ENCODE measurements at regions not wholly inside any gene's neighbourhood (a gene's known extent, or its start where the extent isn't known, plus 50 kb on each side); places are given as distances from the start of the nearest gene placed in this dataset.

- ChIA-PET CTCF (no interaction called here), POLR2A (no interaction called here)
- no peak for TF ChIP-seq SUZ12 (IDR thresholded peaks at IDR 0.05)
- TF ChIP-seq ELF4 (IDR thresholded peaks at IDR 0.05), result no peak
- TF ChIP-seq SP1 (IDR thresholded peaks at IDR 0.05), result no peak
- no peak for TF ChIP-seq FOXA1 (IDR thresholded peaks at IDR 0.05)
- TF ChIP-seq, protein P1, sequence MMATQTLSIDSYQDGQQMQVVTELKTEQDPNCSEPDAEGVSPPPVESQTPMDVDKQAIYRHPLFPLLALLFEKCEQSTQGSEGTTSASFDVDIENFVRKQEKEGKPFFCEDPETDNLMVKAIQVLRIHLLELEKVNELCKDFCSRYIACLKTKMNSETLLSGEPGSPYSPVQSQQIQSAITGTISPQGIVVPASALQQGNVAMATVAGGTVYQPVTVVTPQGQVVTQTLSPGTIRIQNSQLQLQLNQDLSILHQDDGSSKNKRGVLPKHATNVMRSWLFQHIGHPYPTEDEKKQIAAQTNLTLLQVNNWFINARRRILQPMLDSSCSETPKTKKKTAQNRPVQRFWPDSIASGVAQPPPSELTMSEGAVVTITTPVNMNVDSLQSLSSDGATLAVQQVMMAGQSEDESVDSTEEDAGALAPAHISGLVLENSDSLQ (IDR thresholded peaks at IDR 0.05), result no peak
- TF ChIP-seq NFRKB (IDR thresholded peaks at IDR 0.05), result no peak
- TF ChIP-seq CTBP1 (IDR thresholded peaks at IDR 0.05; ENCODE audit: borderline replicate concordance), result no peak
- TF ChIP-seq ZNF384 (IDR thresholded peaks at IDR 0.05), result no peak
- no peak for TF ChIP-seq BHLHE40 (IDR thresholded peaks at IDR 0.05; ENCODE audit: borderline replicate concordance)
- TF ChIP-seq L3MBTL2 (conservative IDR thresholded peaks at IDR 0.05), result no peak
- no peak for TF ChIP-seq HDGF (IDR thresholded peaks at IDR 0.05; ENCODE audit: borderline replicate concordance)
Measured at GRCh38 chr2:58376592-58376991, 135.5 kb upstream of the FANCL start.

DNA sequence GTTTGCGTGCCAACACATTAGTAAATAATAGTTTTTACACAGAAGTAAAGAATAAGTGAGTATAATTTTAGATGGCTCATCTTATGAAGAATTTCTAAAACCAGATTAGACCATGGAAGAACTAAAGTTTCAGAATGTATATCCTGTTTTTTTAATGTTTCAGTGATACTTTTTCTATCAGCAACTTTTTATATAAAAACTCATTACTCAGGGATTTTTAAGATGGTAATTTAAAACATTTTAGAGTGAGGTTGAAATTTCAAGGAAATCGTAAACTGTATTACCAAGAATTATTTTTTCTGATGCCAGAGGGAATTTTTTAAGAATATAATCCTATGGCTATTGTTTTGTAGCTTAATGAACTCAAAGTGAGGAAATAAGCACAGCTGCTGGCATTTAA, 128.5 kb upstream of the FANCL start:
- no peak for DNase-seq (ENCODE audit: extremely low spot score)
- ChIA-PET POLR2A (no interaction called here), CTCF (interaction anchor here (0.7 kb wide), 1 partner anchor 25 kb away, joined by 4 read pairs; no protein-coding TSS in a partner anchor)
- TF ChIP-seq FOXA1 (IDR thresholded peaks at IDR 0.05) (no peak), SP1 (IDR thresholded peaks at IDR 0.05) (no peak), BHLHE40 (IDR thresholded peaks at IDR 0.05; ENCODE audit: borderline replicate concordance) (no peak), ARNT (IDR thresholded peaks at IDR 0.05) (no peak), ELF4 (IDR thresholded peaks at IDR 0.05) (no peak)

More at GRCh38 chr2:58376592-58376991, 135.5 kb upstream of the FANCL start:
- DNase-seq (ENCODE audit: extremely low spot score), result no peak

DNA sequence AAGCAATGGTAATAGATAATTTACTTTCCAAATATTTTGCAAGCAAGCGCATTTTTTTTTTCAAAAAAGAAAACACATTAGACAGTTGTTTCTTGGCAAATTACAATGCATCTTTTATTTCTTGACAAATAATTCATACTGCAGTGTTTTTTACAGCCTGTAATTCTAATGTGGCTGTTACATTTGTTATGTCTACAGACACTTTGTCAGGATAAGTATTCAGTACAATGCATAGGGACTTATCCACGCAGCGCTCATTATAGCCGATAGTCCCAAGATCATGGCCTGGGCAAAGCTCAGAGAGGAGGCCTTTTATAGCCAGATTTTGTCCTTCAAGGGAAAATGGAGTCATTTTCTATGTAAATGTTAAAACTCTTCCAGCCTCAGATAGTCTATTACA, 123.0 kb upstream of the FANCL start:
- POLR2A ChIA-PET, result no interaction called here

GRCh38 chr2:58358026-58358425, 116.9 kb upstream of the FANCL start:
- ChIA-PET CTCF (no interaction called here), POLR2A (no interaction called here)
- TF ChIP-seq ARNT (IDR thresholded peaks at IDR 0.05), result no peak
- TF ChIP-seq NFRKB (IDR thresholded peaks at IDR 0.05), result no peak
- TF ChIP-seq FOXK2 (IDR thresholded peaks at IDR 0.05), result no peak
- TF ChIP-seq SP1 (IDR thresholded peaks at IDR 0.05), result no peak
- TF ChIP-seq BHLHE40 (IDR thresholded peaks at IDR 0.05; ENCODE audit: borderline replicate concordance), result no peak
- no peak for TF ChIP-seq L3MBTL2 (conservative IDR thresholded peaks at IDR 0.05)
- no peak for TF ChIP-seq LEF1 (IDR thresholded peaks at IDR 0.05; ENCODE audit: borderline replicate concordance)
- no peak for TF ChIP-seq HDGF (IDR thresholded peaks at IDR 0.05; ENCODE audit: borderline replicate concordance)
- no peak for TF ChIP-seq TARDBP (IDR thresholded peaks at IDR 0.05)
- TF ChIP-seq, protein P1 (IDR thresholded peaks at IDR 0.05), result no peak
- TF ChIP-seq ZNF384 (IDR thresholded peaks at IDR 0.05), result no peak
- no peak for TF ChIP-seq CTBP1 (IDR thresholded peaks at IDR 0.05; ENCODE audit: borderline replicate concordance)
- TF ChIP-seq ELF4 (IDR thresholded peaks at IDR 0.05), result no peak
- no peak for TF ChIP-seq FOXM1 (IDR thresholded peaks at IDR 0.05; ENCODE audit: borderline replicate concordance)
- TF ChIP-seq SUZ12 (IDR thresholded peaks at IDR 0.05), result no peak
- no peak for TF ChIP-seq FOXA1 (IDR thresholded peaks at IDR 0.05)
- no peak for DNase-seq (ENCODE audit: extremely low spot score)

More for the DNA sequence above, 123.0 kb upstream of the FANCL start:
- CTCF ChIA-PET, result no interaction called here
- no peak for DNase-seq (ENCODE audit: extremely low spot score)
- no peak for TF ChIP-seq SP1 (IDR thresholded peaks at IDR 0.05)
- TF ChIP-seq CTBP1 (IDR thresholded peaks at IDR 0.05; ENCODE audit: borderline replicate concordance), result no peak
- TF ChIP-seq FOXM1 (IDR thresholded peaks at IDR 0.05; ENCODE audit: borderline replicate concordance), result no peak
- TF ChIP-seq, protein P1 (IDR thresholded peaks at IDR 0.05), result no peak
- no peak for TF ChIP-seq ARNT (IDR thresholded peaks at IDR 0.05)
- no peak for TF ChIP-seq FOXK2 (IDR thresholded peaks at IDR 0.05)
- TF ChIP-seq TARDBP (IDR thresholded peaks at IDR 0.05), result no peak
- no peak for TF ChIP-seq HDGF (IDR thresholded peaks at IDR 0.05; ENCODE audit: borderline replicate concordance)
- TF ChIP-seq L3MBTL2 (conservative IDR thresholded peaks at IDR 0.05), result no peak
- no peak for TF ChIP-seq SUZ12 (IDR thresholded peaks at IDR 0.05)
- TF ChIP-seq NFRKB (IDR thresholded peaks at IDR 0.05), result no peak

GRCh38 chr2:58357521-58357920, 116.4 kb upstream of the FANCL start:
- POLR2A ChIA-PET, result no interaction called here
- CTCF ChIA-PET, result no interaction called here
- DNase-seq (ENCODE audit: extremely low spot score), result no peak
- no peak for TF ChIP-seq ARNT (IDR thresholded peaks at IDR 0.05)
- no peak for TF ChIP-seq L3MBTL2 (conservative IDR thresholded peaks at IDR 0.05)
- TF ChIP-seq FOXK2 (IDR thresholded peaks at IDR 0.05), result no peak
- TF ChIP-seq SP1 (IDR thresholded peaks at IDR 0.05), result no peak
- TF ChIP-seq, protein P1 (IDR thresholded peaks at IDR 0.05), result no peak
- TF ChIP-seq BHLHE40 (IDR thresholded peaks at IDR 0.05; ENCODE audit: borderline replicate concordance), result no peak
- TF ChIP-seq ZNF384 (IDR thresholded peaks at IDR 0.05), result no peak
- TF ChIP-seq HDGF (IDR thresholded peaks at IDR 0.05; ENCODE audit: borderline replicate concordance), result no peak
- no peak for TF ChIP-seq SUZ12 (IDR thresholded peaks at IDR 0.05)
- TF ChIP-seq FOXA1 (IDR thresholded peaks at IDR 0.05), result no peak
- TF ChIP-seq TARDBP (IDR thresholded peaks at IDR 0.05), result no peak
- TF ChIP-seq FOXM1 (IDR thresholded peaks at IDR 0.05; ENCODE audit: borderline replicate concordance), result no peak
- no peak for TF ChIP-seq LEF1 (IDR thresholded peaks at IDR 0.05; ENCODE audit: borderline replicate concordance)

- ChIA-PET POLR2A (interaction anchor here (0.8 kb wide), 1 partner anchor 113 kb away, joined by 3 read pairs; the partner anchor contains the start of gene FANCL), CTCF (no interaction called here)
- DNase-seq (ENCODE audit: extremely low spot score), result no peak
- TF ChIP-seq HDGF (IDR thresholded peaks at IDR 0.05; ENCODE audit: borderline replicate concordance), result no peak
- no peak for TF ChIP-seq CTBP1 (IDR thresholded peaks at IDR 0.05; ENCODE audit: borderline replicate concordance)
- no peak for TF ChIP-seq L3MBTL2 (conservative IDR thresholded peaks at IDR 0.05)
- TF ChIP-seq ARNT (IDR thresholded peaks at IDR 0.05), result no peak
- TF ChIP-seq, protein P1 (IDR thresholded peaks at IDR 0.05), result no peak
- TF ChIP-seq BHLHE40 (IDR thresholded peaks at IDR 0.05; ENCODE audit: borderline replicate concordance), result no peak
- no peak for TF ChIP-seq SP1 (IDR thresholded peaks at IDR 0.05)
- TF ChIP-seq FOXK2 (IDR thresholded peaks at IDR 0.05), result no peak
- TF ChIP-seq FOXM1 (IDR thresholded peaks at IDR 0.05; ENCODE audit: borderline replicate concordance), result no peak
- no peak for TF ChIP-seq LEF1 (IDR thresholded peaks at IDR 0.05; ENCODE audit: borderline replicate concordance)
- TF ChIP-seq FOXA1 (IDR thresholded peaks at IDR 0.05), result no peak
- no peak for TF ChIP-seq SUZ12 (IDR thresholded peaks at IDR 0.05)
- no peak for TF ChIP-seq ZNF384 (IDR thresholded peaks at IDR 0.05)
- TF ChIP-seq ELF4 (IDR thresholded peaks at IDR 0.05), result no peak
Measured at GRCh38 chr2:58354230-58354629, 113.1 kb upstream of the FANCL start.

Data from HEK293T (cell line).